OCI-LY7 (cell line): ENCODE measurements at regions not wholly inside any gene's neighbourhood (a gene's known extent, or its start where the extent isn't known, plus 50 kb on each side); places are given as distances from the start of the nearest gene placed in this dataset.
A peak's percentile ranks its signal among the peaks of the same experiment; 100 is the strongest.

Experiments
- BruUV-seq: library from RNA; stranded (reverse); fragments of 400-500 nt; replicated peaks from 2 replicates; lab custom pipeline; 2021; lab: Mats Ljungman, UMichigan
- CTCF ChIA-PET: fragments of 300-600 bp; sonication (Branson Sonifier 250); formaldehyde crosslinking; loops from one replicate; lab custom pipeline; 2022; ENCODE audit warnings: antibody characterized with exemption; ENCODE audit not compliant: unreplicated experiment; lab: Charles Lee
- POLR2A ChIA-PET: fragments of 300-600 bp; sonication (Branson Sonifier 250); formaldehyde crosslinking; loops from one replicate; lab custom pipeline; 2022; ENCODE audit warnings: antibody characterized with exemption; lab: Charles Lee
- DNase-seq: peaks from one replicate; pipeline ENCODE4 v3.0.0-alpha.2; 2015; ENCODE audit warnings: low spot score
- H2AFZ ChIP-seq: fragments of 200-600 bp; sonication (generic), shearing (Covaris generic); 2 replicates; pipeline ENCODE4 v1.6.1; 2014; ENCODE audit warnings: mild to moderate bottlenecking, antibody characterized with exemption, low read length, moderate library complexity
- H3K27ac ChIP-seq: fragments of 200-600 bp; sonication (generic); 2 replicates; pipeline ENCODE4 v1.5.1; 2014; ENCODE audit warnings: mixed run types, low read depth, mild to moderate bottlenecking, moderate library complexity, low read length, inconsistent platforms; ENCODE audit not compliant: poor library complexity, severe bottlenecking
- H3K36me3 ChIP-seq: fragments of 200-600 bp; sonication (generic); 2 replicates; pipeline ENCODE4 v1.6.1; 2014; ENCODE audit warnings: mild to moderate bottlenecking, antibody characterized with exemption, low read length, moderate library complexity, mixed read lengths; ENCODE audit not compliant: insufficient read depth
- H3K4me1 ChIP-seq: fragments of 200-600 bp; sonication (generic); 2 replicates; pipeline ENCODE4 v1.5.1; 2014; ENCODE audit warnings: mild to moderate bottlenecking, low read length; ENCODE audit not compliant: insufficient read depth, poor library complexity, severe bottlenecking
- H3K4me2 ChIP-seq: fragments of 200-600 bp; sonication (generic); 2 replicates; pipeline ENCODE4 v1.6.1; 2014; ENCODE audit warnings: mild to moderate bottlenecking, low read length
- H3K4me3 ChIP-seq: fragments of 200-600 bp; sonication (generic); 2 replicates; pipeline ENCODE4 v1.5.1; 2014; ENCODE audit warnings: mild to moderate bottlenecking, low read depth, low read length; ENCODE audit not compliant: poor library complexity, severe bottlenecking
- H3K79me2 ChIP-seq: fragments of 200-600 bp; sonication (generic); 2 replicates; pipeline ENCODE4 v1.6.1; 2016; ENCODE audit warnings: low read depth, mild to moderate bottlenecking, low read length, moderate library complexity, mixed read lengths; ENCODE audit not compliant: insufficient read depth
- H3K9me2 ChIP-seq: fragments of 200-600 bp; sonication (generic); 2 replicates; pipeline ENCODE4 v1.6.1; 2016; ENCODE audit warnings: mild to moderate bottlenecking, low read length, mixed read lengths; ENCODE audit not compliant: insufficient read depth
- H3K9me3 ChIP-seq: fragments of 200-600 bp; sonication (generic); 2 replicates; pipeline ENCODE4 v1.6.1; 2014; ENCODE audit warnings: mild to moderate bottlenecking, mixed run types, low read length, mixed read lengths
- H4K20me1 ChIP-seq: fragments of 200-600 bp; sonication (generic); 2 replicates; pipeline ENCODE4 v1.6.1; 2014; ENCODE audit warnings: mild to moderate bottlenecking, antibody characterized with exemption, low read length, moderate library complexity, mixed read lengths; ENCODE audit not compliant: insufficient read depth
- CTCF ChIP-seq: fragments of 200-600 bp; sonication (generic); conservative IDR thresholded peaks from 2 replicates; pipeline ENCODE4 v1.5.1; 2014; ENCODE audit warnings: mild to moderate bottlenecking, antibody characterized with exemption, low read length, moderate library complexity, mixed read lengths
- EZH2phosphoT487 ChIP-seq: fragments of 200-600 bp; sonication (generic); IDR thresholded peaks from 2 replicates; pipeline ENCODE4 v1.6.1; 2018; ENCODE audit warnings: low read depth, borderline replicate concordance, mild to moderate bottlenecking, mixed run types, antibody characterized with exemption, low read length, moderate library complexity, mixed read lengths
- intact Hi-C: fragments of 100-400 bp; cut with micrococcal nuclease; formaldehyde crosslinking; loops from one replicate; pipeline ENCODE4 v1.10.0; 2022; ENCODE audit not compliant: unreplicated experiment

- intact Hi-C loops, result no loop called here
- BruUV-seq, result no TSS peak
- no peak for DNase-seq
- no peaks in the 10 kb centered on the region for H3K4me1 ChIP-seq
- H3K36me3 ChIP-seq, result no peaks in the 10 kb centered on the region
- no peak for TF ChIP-seq CTCF
- ChIA-PET CTCF (no interaction called here), POLR2A (interaction anchor here (1.4 kb wide), 1 partner anchor 11 kb away, joined by 5 read pairs; no protein-coding TSS in a partner anchor)
- H3K79me2 ChIP-seq, result no peaks in the 10 kb centered on the region
- H3K4me3 ChIP-seq, result no peak overlapping the region
- H3K27ac ChIP-seq, result no peak overlapping the region
- H3K9me3 ChIP-seq, result no peaks in the 10 kb centered on the region
- no peak overlapping the region for H3K4me2 ChIP-seq
- H2AFZ ChIP-seq, result peak overlapping the region; percentile 38; the same call in 1 of the 2 replicates
- no peaks in the 10 kb centered on the region for H3K9me2 ChIP-seq
- no peaks in the 10 kb centered on the region for H4K20me1 ChIP-seq
Observed at GRCh38 chr2:7473135-7473771, 556.0 kb downstream of the RNF144A start.

DNA sequence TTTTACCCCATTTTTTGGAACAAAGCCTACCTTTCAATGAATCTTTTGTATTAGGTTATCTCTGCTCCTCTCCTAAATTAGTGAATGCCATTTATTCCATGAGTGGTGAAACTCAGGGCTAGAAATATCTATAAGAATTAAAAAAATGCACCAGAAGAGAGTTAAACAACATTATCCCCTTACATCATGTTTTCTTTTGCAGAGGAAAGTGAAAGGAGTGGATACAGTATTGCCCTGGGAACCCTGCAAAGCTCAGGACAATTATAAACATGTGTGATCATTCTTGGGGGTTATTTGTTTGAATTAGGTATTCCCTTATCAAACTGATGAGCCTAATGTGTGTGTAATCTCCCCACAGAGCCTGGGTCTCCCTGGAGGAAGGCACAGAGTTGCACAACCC lies 559.2 kb downstream of the RNF144A start:
- Histone ChIP-seq H3K4me2 (no peak overlapping the region), H4K20me1 (no peaks in the 10 kb centered on the region), H3K4me1 (no peaks in the 10 kb centered on the region), H2AFZ (no peak overlapping the region; the same call in 1 of the 2 replicates), H3K4me3 (no peak overlapping the region), H3K9me2 (no peaks in the 10 kb centered on the region), H3K79me2 (no peaks in the 10 kb centered on the region), H3K27ac (no peak overlapping the region), H3K36me3 (no peaks in the 10 kb centered on the region), H3K9me3 (no peaks in the 10 kb centered on the region)
- POLR2A ChIA-PET, result no interaction called here
- no peak for TF ChIP-seq CTCF
- no peak for TF ChIP-seq EZH2phosphoT487
- DNase-seq, result no peak
- CTCF ChIA-PET, result no interaction called here
- intact Hi-C loops, result no loop called here
- no TSS peak for BruUV-seq

DNA sequence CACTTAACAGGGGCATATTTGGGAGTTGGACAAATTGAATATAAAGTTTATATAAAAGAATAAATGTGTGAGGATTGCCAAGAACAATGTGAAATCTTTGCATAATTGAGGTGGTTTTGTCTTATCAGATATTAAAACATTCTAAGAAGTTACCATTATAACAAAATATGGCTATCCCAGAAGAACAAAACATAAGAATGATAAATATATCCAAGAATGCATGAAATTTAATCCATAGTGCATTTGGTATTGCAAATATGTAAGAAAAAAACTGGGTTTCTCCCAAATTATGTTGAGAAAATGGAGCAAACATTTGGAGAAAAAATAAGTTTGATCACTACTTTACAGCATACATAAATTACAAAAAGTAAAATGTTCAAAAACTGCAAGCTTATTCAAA lies 562.4 kb downstream of the RNF144A start:
- Histone ChIP-seq H3K79me2 (no peaks in the 10 kb centered on the region), H3K4me3 (no peak overlapping the region), H3K27ac (no peak overlapping the region), H3K9me2 (no peaks in the 10 kb centered on the region), H4K20me1 (no peaks in the 10 kb centered on the region), H3K4me2 (no peak overlapping the region), H3K9me3 (no peaks in the 10 kb centered on the region; the same call in 1 of the 2 replicates), H2AFZ (no peak overlapping the region), H3K4me1 (no peaks in the 10 kb centered on the region), H3K36me3 (no peaks in the 10 kb centered on the region)
- ChIA-PET CTCF (no interaction called here), POLR2A (interaction anchor here (0.6 kb wide), 2 partner anchors 15 to 376 kb away, joined by 3 to 4 read pairs; no protein-coding TSS in a partner anchor)
- BruUV-seq, result no TSS peak
- no peak for TF ChIP-seq CTCF
- TF ChIP-seq EZH2phosphoT487, result no peak
- intact Hi-C loops, result no loop called here
- no peak for DNase-seq
